Astrocyte (in vitro differentiated cells and primary cell): ENCODE measurements at regions not wholly inside any gene's neighbourhood (a gene's known extent, or its start where the extent isn't known, plus 50 kb on each side); places are given as distances from the start of the nearest gene placed in this dataset.

Experiments used
- DNase-seq: peaks from one replicate; pipeline ENCODE4 v3.0.0-alpha.2; 2010; ENCODE audit warnings: low read depth
- FAIRE-seq: peaks from 2 replicates; lab custom pipeline; 2011; peaks lifted over from hg19 to GRCh38; lab: Jason Lieb, UNC
- H2AFZ ChIP-seq: 2 replicates; pipeline ENCODE4 v1.6.0; 2012; ENCODE audit warnings: low read depth, low read length, inconsistent platforms
- H3K27ac ChIP-seq: 2 replicates; pipeline ENCODE4 v1.5.1; 2011; ENCODE audit warnings: low read depth, low read length, inconsistent platforms
- H3K27me3 ChIP-seq: 2 replicates; pipeline ENCODE4 v1.6.0; 2011; ENCODE audit warnings: low read length, inconsistent platforms; ENCODE audit not compliant: insufficient read depth
- H3K36me3 ChIP-seq: 2 replicates; pipeline ENCODE4 v1.5.1; 2011; ENCODE audit warnings: low read length, inconsistent platforms; ENCODE audit not compliant: insufficient read depth
- H3K4me1 ChIP-seq: 2 replicates; pipeline ENCODE4 v1.5.1; 2011; ENCODE audit warnings: low read length, inconsistent platforms; ENCODE audit not compliant: insufficient read depth
- H3K4me2 ChIP-seq: 2 replicates; pipeline ENCODE4 v1.6.0; 2012; ENCODE audit warnings: low read length, inconsistent platforms
- H3K4me3 ChIP-seq: 2 replicates; pipeline ENCODE4 v1.5.1; 2011; ENCODE audit warnings: low read depth, mild to moderate bottlenecking, low read length, inconsistent platforms; ENCODE audit not compliant: insufficient read depth
- H3K79me2 ChIP-seq: 2 replicates; pipeline ENCODE4 v1.6.0; 2012; ENCODE audit warnings: mild to moderate bottlenecking, low read length, inconsistent platforms; ENCODE audit not compliant: insufficient read depth
- H3K9ac ChIP-seq: 2 replicates; pipeline ENCODE4 v1.6.0; 2012; ENCODE audit warnings: mild to moderate bottlenecking, low read length, inconsistent platforms
- H3K9me3 ChIP-seq: 2 replicates; pipeline ENCODE4 v1.5.1; 2012; ENCODE audit warnings: low read depth, mild to moderate bottlenecking, low read length, inconsistent platforms; ENCODE audit not compliant: insufficient read depth
- H4K20me1 ChIP-seq: 2 replicates; pipeline ENCODE4 v1.6.0; 2012; ENCODE audit warnings: low read length, inconsistent platforms; ENCODE audit not compliant: insufficient read depth
- H3K27ac Mint-ChIP-seq: one replicate; pipeline ENCODE4 v1.8.0; 2021; ENCODE audit warnings: mild to moderate bottlenecking, mixed read lengths; ENCODE audit not compliant: unreplicated experiment
- H3K27me3 Mint-ChIP-seq: one replicate; pipeline ENCODE4 v1.8.0; 2021; ENCODE audit warnings: low read depth, mixed read lengths; ENCODE audit not compliant: unreplicated experiment
- H3K36me3 Mint-ChIP-seq: one replicate; pipeline ENCODE4 v1.8.0; 2021; ENCODE audit warnings: low read depth, mixed read lengths; ENCODE audit not compliant: unreplicated experiment
- H3K4me1 Mint-ChIP-seq: one replicate; pipeline ENCODE4 v1.8.0; 2021; ENCODE audit warnings: low read depth, mixed read lengths; ENCODE audit not compliant: unreplicated experiment
- H3K4me3 Mint-ChIP-seq: one replicate; pipeline ENCODE4 v1.8.0; 2021; ENCODE audit warnings: mild to moderate bottlenecking, moderate library complexity, mixed read lengths; ENCODE audit not compliant: unreplicated experiment
- H3K9me3 Mint-ChIP-seq: one replicate; pipeline ENCODE4 v1.8.0; 2021; ENCODE audit warnings: mild to moderate bottlenecking, mixed read lengths; ENCODE audit not compliant: unreplicated experiment
- CTCF ChIP-seq: IDR thresholded peaks from 2 replicates; pipeline ENCODE4 v1.5.1; 2011; ENCODE audit warnings: low read depth, mild to moderate bottlenecking, inconsistent platforms, low read length, moderate library complexity; ENCODE audit not compliant: insufficient read depth
- EZH2 ChIP-seq: IDR thresholded peaks from 2 replicates; pipeline ENCODE4 v1.6.1; 2012; ENCODE audit warnings: mild to moderate bottlenecking, low read length, inconsistent platforms; ENCODE audit not compliant: insufficient read depth

GRCh38 chr16:82301146-82301755, 131.2 kb upstream of the MPHOSPH6 start:
- Mint-ChIP-seq H3K36me3 (no peaks in the 10 kb centered on the region), H3K27me3 (peaks cover 18% of the 10 kb centered on the region), H3K27ac (no peak overlapping the region), H3K4me3 (no peak overlapping the region), H3K4me1 (no peaks in the 10 kb centered on the region), H3K9me3 (no peaks in the 10 kb centered on the region)
- Histone ChIP-seq H3K27ac (no peak overlapping the region), H3K79me2 (no peaks in the 10 kb centered on the region), H2AFZ (no peak overlapping the region), H3K36me3 (no peaks in the 10 kb centered on the region), H3K4me3 (no peak overlapping the region), H4K20me1 (no peaks in the 10 kb centered on the region), H3K9ac (no peak overlapping the region), H3K27me3 (peaks cover 3% of the 10 kb centered on the region), H3K4me2 (no peak overlapping the region), H3K9me3 (no peaks in the 10 kb centered on the region), H3K4me1 (no peaks in the 10 kb centered on the region)
- no peak for FAIRE-seq
- TF ChIP-seq EZH2 = no peak
- TF ChIP-seq CTCF = no peak
- DNase-seq = no peak

- H2AFZ ChIP-seq = no peak overlapping the region
- no peaks in the 10 kb centered on the region for H4K20me1 ChIP-seq
- no peaks in the 10 kb centered on the region for H3K9me3 ChIP-seq
- H3K9me3 Mint-ChIP-seq = no peaks in the 10 kb centered on the region
- no peaks in the 10 kb centered on the region for H3K4me1 Mint-ChIP-seq
- H3K27ac ChIP-seq = no peak overlapping the region
- TF ChIP-seq CTCF (no peak), EZH2 (no peak)
- H3K36me3 ChIP-seq = no peaks in the 10 kb centered on the region
- H3K9ac ChIP-seq = no peak overlapping the region
- H3K27ac Mint-ChIP-seq = no peak overlapping the region
- H3K79me2 ChIP-seq = no peaks in the 10 kb centered on the region
- no peaks in the 10 kb centered on the region for H3K36me3 Mint-ChIP-seq
- H3K27me3 Mint-ChIP-seq = peaks cover 18% of the 10 kb centered on the region
- DNase-seq = no peak
- FAIRE-seq = no peak
- H3K4me2 ChIP-seq = no peak overlapping the region
- H3K27me3 ChIP-seq = peaks cover 3% of the 10 kb centered on the region
- H3K4me3 Mint-ChIP-seq = no peak overlapping the region
- no peaks in the 10 kb centered on the region for H3K4me1 ChIP-seq
- no peak overlapping the region for H3K4me3 ChIP-seq
Measured at GRCh38 chr16:82300374-82300951, 130.4 kb upstream of the MPHOSPH6 start.

GRCh38 chr16:82298472-82298871, 128.4 kb upstream of the MPHOSPH6 start:
- Mint-ChIP-seq H3K9me3 (no peaks in the 10 kb centered on the region), H3K4me1 (no peaks in the 10 kb centered on the region), H3K4me3 (no peak overlapping the region), H3K27me3 (peaks cover 19% of the 10 kb centered on the region), H3K27ac (no peak overlapping the region), H3K36me3 (no peaks in the 10 kb centered on the region)
- TF ChIP-seq EZH2 (no peak), CTCF (no peak)
- Histone ChIP-seq H2AFZ (no peak overlapping the region), H3K9me3 (no peaks in the 10 kb centered on the region), H3K4me1 (no peaks in the 10 kb centered on the region), H3K4me2 (no peak overlapping the region), H3K4me3 (no peak overlapping the region), H3K79me2 (no peaks in the 10 kb centered on the region), H4K20me1 (no peaks in the 10 kb centered on the region), H3K27ac (no peak overlapping the region), H3K36me3 (no peaks in the 10 kb centered on the region), H3K27me3 (peaks cover 3% of the 10 kb centered on the region), H3K9ac (no peak overlapping the region)
- FAIRE-seq (no peak), DNase-seq (no peak)
